CD4-positive, alpha-beta T cell treated with Interferon gamma for 1 hour (primary cell): ENCODE measurements at regions not wholly inside any gene's neighbourhood (a gene's known extent, or its start where the extent isn't known, plus 50 kb on each side); places are given as distances from the start of the nearest gene placed in this dataset.
"Not testable (repeated sequence)": the region's sequence is repeated elsewhere in the genome, so short reads cannot be mapped to it uniquely, and the experiment has no call there.

Source experiments
- DNase-seq: peaks from one replicate; pipeline ENCODE4 v3.0.0-alpha.2; 2020

DNA sequence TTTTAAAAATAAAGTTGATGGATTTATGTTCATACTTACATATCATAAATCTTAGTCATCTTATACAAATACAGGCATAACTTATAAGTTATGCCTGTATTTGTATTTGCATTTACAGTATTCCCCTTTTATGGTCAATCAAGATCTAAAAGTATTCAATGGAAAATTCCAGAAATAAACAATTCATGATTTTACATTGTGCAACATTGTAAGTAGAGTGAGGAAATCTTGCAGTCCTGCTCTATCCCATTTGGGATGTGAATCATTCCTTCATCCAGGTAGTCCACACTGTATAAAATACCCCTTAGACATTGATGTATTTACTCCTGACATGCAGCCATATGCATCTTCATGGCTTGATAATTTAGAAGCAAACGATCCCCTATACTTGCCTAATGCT is 795.3 kb downstream of the SLITRK1 start:
- no peak for DNase-seq

DNA sequence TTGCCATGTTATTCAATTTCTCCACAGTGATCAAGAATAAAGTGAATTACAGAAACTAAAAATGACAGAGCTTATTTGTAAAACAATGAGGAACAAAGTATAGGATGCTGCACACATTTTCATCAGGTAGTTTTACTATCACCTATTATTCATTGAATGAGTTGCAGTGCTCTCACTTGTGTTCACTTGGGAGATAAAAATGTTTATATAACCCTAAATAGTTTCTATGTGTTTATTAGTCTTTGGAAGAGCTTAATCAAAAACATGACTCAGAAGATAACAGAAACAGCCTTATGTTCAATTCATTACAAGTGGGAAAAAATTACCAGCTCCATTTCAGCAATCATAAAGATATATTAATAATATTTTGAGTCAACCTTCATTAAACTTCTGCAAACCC is 796.2 kb downstream of the SLITRK1 start:
- no peak for DNase-seq

DNA sequence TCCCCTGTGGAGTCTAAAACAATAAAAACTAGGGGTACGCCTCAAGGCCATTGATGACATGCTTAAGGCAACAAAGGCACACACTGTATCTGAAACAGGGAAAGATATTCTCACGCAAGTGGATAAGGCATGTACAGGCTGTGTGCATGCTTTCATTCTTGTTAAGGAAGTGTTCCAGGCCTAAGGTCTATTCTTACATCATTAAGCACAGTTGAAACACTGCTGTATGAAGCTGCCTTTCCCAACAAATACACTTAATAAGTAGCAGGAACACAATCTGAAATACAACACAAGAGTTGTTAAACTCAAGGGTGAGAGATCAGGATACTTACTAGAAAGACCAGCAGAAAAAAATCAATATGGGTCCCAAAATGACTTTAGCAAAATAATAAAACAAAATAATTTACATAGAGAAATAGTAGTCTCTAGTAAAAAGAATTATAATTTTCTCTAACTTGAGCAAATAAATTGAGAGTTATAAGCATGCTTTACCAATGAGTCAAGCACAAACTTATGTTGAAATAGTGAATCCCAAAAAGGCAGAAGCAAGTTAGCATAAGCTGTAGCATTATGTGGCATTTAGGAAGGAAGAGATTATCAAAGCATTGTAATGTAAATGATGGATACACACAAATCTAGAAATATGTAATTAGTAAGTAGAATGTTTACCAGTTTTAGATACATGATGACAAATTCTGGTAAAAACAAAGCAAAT is 796.9 kb downstream of the SLITRK1 start:
- DNase-seq = no peak

DNA sequence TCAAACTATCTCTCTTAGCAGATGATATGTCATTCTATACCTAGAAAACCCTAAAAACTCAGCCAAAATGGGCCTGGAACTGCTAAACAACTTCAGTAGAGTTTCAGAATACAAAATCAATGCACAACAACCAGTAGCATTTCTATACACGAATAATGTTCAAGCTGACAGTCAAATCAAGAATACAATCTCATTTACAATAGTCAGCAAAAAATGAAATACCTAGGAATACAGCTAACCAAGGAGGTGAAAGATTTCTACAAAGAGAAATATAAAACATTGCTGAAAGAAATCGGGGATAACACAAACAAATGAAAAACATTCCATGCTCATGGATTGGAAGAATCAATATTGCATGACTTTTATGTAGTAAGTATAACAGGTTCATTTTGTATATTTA is 804.8 kb downstream of the SLITRK1 start:
- no peak for DNase-seq

DNA sequence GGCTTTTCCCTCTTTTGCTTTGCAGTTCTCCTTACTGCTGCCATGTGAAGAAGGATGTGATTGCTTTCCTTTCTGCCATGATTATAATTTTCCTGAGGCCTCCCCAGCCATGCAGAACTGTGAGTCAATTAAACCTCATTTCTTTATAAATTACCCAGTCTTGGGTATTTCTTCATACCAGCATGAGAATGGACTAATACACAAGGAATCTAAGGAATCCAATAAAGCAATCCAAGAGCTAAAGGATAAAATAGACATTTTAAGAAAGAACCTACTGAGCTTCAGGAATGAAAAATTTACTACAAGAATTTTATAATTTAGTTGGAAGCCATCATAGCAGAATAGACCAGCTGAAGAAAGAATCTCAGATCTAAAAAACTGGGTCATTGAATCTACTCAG is 808.3 kb downstream of the SLITRK1 start:
- DNase-seq = not testable (repeated sequence)

DNA sequence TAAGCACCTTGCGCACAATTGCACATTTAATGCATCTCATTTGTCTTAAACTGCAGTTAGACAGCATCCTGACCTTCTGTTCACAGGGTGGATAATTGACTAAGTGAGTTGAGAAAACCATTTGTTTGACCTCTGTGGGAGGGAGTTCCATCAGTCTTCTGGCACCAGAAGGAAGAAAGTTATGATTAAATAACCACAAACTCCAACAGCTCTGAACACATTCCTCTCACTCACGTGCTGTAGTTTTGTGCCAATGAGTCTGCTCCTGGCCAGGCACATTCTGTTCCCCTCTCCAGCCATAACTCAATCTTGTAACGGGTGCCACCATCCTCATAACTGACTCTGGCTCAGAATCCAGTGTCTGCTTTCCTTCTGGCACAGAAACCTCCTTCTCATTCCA is 817.2 kb downstream of the SLITRK1 start:
- no peak for DNase-seq

DNA sequence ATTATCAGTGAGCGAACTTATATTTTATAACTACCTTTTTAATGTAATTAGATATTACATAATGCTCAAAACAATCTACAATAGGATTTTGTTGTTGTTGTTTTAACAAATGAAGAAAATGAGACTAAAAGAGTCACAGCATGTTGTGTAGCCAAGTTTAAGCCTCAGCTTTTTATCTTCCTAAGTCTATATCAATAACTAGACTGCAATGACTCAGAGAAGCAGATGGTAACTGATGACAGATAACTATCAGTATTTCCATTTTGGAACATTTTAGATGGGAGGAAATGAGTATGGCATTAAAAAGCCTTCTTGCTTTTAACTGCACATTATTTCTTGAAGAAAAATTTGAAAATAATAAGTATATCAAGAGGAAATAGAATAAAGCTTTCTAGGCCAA is 825.2 kb downstream of the SLITRK1 start:
- DNase-seq = no peak

DNA sequence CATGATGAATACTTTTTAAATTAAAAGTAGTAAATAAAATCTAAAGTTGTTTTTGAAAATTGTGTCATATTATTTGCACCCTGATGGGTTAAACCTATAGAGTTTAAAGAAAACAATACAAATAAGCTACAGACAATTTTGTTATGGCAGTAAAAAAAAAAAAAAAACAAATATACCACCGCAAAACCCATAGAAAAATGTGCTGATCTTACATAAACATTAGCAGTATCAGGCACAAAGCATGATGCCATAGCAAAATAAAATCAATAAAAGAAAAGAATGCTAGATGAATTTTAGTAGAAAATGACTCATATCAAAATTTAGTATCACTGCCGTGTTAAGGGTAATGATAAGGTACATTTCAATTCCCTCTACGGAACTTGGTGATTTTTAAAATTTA is 826.0 kb downstream of the SLITRK1 start:
- DNase-seq = no peak

DNA sequence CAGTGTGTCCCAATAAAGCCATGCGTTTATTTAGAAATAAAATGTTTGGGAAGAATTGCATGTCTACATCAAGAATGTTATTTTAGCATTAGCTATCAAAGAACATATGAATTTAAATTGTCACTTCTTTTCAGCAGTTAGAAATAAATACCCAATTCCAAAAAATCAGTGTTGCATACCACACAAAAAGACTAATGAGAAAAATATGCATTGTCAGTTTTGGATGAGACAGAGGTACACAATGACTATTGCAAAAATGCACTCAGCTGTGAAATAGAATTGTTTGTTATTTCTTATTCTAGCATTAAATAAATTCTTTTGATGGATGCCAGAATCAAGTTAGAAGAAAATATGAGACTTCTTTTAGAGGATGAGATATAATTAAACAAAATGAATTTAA is 833.9 kb downstream of the SLITRK1 start:
- no peak for DNase-seq

DNA sequence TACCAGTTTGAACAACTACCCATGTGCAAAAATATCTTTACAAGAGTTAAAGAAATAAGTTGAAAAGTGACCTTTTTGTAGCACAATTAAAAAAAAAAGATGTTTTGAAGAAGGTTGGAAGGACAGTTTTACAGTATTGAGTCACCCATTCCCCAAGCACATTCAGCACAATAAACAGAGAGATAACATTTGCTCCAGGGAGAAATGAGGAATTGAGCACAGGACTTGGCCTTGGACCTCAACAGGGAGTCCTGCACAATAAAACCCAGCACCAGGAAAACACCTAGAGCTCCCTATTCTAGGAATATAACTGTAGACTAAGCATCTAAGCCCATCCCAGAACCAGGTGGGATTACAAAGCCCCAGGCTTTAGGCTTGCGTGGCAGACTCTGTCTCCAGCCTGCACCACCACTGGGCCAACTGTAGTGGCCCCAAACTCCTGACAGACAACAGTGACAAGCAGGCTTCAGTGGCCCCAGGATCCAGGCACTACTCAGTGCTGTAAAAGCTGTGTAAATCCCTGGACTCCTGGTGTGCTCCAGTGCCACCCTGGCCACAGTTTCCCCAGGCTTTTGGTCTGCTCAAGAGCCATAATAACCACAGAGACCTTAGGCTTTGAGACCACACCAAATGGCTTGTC is 857.2 kb downstream of the SLITRK1 start:
- no peak for DNase-seq

DNA sequence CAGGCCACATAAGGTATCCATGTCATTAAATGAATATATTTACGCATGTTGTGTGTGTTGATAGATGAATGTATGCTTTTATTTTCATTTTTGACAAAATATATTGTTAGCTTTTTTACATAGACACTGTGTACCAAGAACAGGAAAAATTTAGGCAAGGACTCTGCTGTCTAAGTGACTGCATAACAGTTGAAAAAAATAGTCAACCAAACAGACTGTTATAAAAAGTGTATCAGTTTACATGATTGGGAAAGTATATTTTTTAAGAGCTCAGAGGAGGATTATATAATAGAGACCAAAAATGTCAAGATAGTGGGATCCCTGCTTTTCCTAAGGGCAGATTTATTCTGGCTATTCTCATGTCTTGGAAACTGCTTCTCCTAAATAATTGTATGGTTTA is 858.0 kb downstream of the SLITRK1 start:
- no peak for DNase-seq

DNA sequence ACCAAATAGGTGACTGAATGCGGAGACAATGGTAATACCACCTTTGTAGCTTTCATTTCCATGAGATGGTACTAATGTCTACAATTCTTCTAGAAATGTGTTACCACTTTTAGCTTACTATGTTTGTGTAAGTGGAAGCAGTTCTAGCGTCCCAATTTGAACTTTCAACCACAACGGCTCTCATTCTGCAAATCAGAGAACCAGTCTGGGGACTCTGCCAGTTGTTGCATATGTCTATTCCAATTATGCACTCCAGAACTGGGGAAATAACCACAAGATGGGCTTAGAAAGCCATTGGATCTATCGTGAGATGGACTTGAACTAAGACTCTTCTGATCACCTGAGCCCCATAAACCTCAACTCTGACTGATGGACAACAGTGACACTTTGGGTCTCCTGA is 862.3 kb downstream of the SLITRK1 start:
- DNase-seq = no peak

DNA sequence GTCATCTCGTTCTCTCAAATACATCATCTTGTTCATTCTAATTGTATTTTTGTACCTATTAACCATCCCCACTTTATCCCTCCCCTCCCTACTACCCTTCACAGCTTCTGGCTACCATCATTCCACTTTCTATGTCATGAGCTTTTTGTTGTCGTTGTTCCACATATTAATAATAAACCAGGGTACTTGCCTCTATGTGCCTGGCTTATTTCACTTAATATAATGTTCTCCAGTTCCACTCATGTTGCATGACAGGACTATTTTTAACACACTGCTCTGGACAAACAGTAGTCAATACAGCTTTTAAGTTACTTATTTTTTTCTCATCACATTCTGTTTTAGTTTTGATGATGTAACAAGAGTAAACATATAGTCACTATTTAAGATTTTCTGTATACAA is 872.3 kb downstream of the SLITRK1 start:
- no peak for DNase-seq

DNA sequence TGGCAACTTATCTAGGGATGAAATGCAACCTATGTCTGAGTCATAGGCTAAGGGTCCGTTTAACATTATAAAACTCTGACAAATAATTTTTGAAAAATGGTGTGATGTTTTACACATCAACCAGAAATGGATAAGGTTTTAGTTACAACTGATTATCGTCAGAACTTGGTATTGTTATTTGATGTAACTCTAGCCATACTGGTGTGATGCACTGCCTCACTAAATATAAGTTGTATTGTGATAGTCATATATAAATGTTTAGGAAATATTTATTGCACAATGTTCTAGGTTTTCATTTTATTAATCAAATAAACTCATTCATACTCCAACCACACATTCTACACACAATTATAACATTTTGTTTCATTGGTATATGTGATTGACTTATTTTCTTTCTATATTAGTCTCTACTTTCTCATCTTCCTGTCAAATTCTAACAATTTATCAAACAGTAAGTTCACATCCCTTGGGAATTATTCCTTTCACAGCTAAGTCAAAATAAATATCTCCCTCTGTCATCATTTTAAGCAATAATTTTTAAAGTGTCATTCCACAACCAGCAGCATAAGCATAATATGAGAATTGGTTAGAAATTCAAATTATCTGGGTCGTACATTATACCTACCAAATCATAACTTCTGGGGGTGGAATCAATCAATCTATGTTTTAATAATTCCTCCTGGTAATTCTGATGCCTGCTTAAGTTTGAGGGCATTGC is 873.9 kb downstream of the SLITRK1 start:
- DNase-seq = no peak

DNA sequence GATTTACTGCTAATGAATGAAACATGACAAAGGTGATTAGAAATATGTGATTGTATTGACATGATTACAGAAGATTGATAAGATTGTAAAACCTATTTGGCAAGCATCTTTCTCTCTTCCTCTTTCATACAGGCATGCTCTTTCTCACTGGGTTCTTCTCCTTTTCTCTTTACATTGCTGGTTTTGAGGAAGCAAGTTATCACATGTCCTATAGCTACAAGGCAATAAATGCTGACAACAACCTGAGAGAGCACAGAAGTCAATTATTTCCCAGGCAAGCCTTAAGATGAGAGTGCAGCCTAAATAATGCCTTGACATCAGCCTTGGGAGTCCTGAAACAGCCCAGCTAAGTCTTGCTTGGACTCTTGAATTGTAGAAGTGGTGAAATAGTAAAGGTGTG is 875.0 kb downstream of the SLITRK1 start:
- DNase-seq = no peak

DNA sequence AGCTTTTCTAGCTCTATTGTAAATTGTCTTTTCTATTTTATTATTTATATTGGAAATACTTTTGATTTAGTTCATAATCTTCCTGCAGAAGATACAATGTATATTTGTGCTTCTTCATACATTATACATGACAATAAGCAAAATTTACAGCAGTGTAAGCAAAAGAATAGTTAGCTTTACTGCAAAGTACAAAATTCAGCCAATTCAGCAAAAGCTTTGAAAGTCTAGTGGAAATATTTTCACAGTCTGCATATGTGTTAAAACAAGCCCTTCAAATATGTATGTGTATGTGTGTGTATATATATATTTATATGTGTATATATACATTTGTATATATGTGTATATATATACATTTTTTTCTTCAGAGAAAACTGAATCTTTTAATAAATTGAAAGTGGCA is 879.1 kb downstream of the SLITRK1 start:
- no peak for DNase-seq

DNA sequence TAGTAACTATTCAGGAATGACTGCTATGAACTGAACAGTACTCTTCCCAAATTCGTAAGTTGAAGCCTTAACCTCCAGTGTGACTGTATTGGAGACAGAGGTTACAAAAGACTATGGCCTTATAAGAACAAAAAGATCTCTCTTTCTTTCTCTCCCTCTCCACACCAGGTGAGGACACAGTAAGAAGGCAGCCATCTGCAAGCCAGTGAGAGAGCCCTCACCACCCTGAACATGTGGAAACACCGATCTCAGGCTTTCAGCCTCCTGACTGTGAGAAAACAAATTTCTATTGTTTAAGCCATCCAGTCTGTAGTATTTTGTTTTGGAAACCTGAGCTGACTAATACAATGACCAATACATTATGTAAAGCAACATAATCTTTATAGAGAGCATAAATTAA is 888.9 kb downstream of the SLITRK1 start:
- DNase-seq = no peak

DNA sequence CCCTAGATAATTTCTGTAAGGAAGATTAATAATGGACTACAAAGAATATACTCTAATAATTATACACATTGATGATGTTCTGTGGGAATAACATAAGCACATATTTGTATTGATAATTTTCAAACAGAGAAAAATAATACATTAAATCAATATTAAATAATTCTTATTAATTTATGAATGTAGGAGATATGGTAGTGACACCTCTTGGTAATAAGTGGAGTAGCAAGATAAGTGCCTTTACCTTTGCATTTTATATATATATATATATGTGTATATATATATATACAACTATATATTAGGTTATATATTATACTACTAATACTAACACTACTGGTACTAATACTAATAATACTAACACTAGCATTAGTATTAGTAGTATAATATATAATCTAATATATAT is 905.8 kb downstream of the SLITRK1 start:
- DNase-seq = no peak

DNA sequence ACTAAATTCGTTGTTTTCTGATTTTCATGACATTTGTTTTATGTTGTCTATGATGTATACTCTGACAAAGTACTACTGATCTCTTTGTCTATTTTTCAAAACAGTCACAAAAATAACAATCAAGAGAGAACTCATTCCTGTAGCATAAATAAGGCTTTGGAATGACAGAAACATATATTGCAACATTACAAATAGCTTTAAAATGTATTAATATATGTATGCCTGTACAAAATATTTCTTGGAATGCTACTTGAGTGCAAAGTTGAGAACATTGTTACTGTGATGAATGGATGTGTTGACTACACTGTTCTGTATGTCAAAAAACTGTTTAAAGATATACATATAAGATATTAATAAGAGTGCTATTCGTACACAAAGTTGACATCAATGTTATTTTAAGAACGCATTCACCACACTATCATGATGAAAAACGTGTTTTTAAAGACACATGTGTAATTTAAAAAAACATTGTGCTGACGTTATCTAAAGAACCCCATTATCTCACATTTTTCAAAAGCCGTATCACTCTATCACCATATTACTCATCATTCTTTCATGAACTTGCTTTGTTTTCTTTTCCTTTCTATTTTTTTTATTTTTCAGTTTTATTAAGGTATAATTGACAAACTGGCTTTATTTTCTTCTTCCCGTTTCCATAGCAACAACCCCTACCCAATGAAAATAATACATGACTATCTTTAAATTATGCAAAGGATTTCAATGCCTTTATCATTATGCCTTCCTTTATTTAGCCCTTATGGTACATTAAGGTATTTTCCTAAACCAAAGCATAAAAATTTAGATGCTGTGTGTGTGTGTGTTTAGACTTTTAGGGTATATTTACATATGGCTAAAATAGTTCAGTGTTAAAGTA is 918.8 kb downstream of the SLITRK1 start:
- DNase-seq = no peak

DNA sequence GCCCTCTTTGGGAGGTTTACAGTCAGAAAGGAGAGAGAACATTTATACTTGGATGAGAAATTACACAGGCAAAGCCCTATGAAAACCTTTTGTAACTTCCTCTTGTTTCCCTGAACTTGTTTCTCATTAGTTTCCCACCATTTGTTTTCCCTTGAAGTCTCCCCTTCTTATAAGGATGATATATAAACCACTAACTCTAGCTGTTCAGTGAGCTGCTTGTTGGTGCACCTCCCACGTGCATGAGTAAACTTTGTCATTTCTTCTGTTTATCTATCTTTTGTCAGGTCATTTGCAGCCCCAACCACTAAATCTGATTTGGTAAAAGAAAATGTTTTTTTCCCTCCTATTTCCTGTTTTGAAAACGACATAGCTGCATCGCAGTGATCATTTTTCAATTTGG is 919.9 kb downstream of the SLITRK1 start:
- DNase-seq = no peak

DNA sequence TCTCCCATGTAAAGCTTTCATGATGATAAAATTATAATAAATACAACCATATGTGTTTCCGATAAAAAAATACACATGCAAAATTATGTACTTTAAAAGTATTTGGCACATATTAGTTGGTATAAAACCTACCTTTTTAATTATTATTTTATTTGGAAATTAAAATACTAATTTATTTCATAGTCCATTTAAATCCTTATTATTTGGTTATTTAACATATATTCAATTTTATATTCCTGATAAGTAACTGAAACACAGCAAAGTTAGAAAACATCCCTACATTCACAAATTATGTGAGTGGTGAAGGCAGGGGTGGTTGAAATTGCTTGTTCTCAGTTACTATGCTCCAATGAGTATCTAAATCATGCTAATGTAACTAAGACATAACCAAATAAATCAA is 920.5 kb downstream of the SLITRK1 start:
- DNase-seq = no peak

DNA sequence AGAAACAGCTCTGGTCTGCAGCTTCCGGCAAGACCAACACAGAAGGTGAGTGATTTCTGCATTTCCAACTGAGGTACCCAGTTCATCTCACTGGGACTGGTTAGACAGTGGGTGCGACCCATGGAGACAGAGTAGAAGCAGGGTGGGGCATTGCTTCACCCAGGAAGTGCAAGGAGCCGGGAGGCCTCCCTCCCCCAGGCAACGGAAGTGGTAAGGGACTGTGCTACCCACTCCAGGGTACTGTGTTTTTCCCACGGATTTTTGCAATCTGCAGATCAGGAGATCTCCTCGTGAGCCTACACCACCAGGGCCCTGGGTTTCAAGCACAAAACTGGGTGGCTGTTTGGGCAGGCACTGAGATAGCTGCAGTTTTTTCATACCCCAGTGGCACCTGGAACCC is 929.9 kb downstream of the SLITRK1 start:
- not testable (repeated sequence) for DNase-seq

DNA sequence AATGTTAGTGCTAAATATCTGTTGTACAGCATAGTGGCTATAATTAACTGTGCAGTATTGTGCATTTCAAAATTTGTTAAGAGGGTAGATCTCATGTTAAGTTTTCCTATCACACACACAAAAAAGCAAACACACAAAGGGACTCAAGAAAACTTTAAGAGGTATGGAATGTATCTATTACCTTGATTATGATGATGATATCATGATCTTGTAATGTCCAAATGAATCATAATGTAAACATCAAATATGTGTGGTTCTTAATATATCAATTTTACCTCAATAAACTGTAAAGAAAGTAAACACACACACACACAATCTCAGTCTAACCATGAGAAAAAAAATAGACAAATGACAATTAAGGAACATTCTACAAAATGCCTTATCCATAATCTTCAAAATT is 934.6 kb downstream of the SLITRK1 start:
- DNase-seq = no peak
